IPS DF 6.9 (cell line): ENCODE measurements at regions not wholly inside any gene's neighbourhood (a gene's known extent, or its start where the extent isn't known, plus 50 kb on each side); places are given as distances from the start of the nearest gene placed in this dataset.

ENCODE experiments used
- DNase-seq: peaks from one replicate; pipeline ENCODE4 v3.0.0-alpha.2; 2013; ENCODE audit warnings: low read depth, low spot score
- H3K27ac ChIP-seq: one replicate; pipeline ENCODE4 v1.5.1; 2013; ENCODE audit warnings: low read length, control low read depth
- H3K27me3 ChIP-seq: 2 replicates; pipeline ENCODE4 v1.6.1; 2013; ENCODE audit warnings: mild to moderate bottlenecking, low read length; ENCODE audit not compliant: control insufficient read depth, insufficient read depth
- H3K36me3 ChIP-seq: 2 replicates; pipeline ENCODE4 v1.6.1; 2013; ENCODE audit warnings: low read length; ENCODE audit not compliant: control insufficient read depth, insufficient read depth
- H3K4me1 ChIP-seq: 2 replicates; pipeline ENCODE4 v1.6.1; 2013; ENCODE audit warnings: low read length; ENCODE audit not compliant: control insufficient read depth, insufficient read depth
- H3K4me3 ChIP-seq: 2 replicates; pipeline ENCODE4 v1.5.1; 2013; ENCODE audit warnings: mild to moderate bottlenecking, low read length
- H3K9me3 ChIP-seq: 2 replicates; pipeline ENCODE4 v1.6.1; 2013; ENCODE audit warnings: low read length, inconsistent platforms; ENCODE audit not compliant: control insufficient read depth, insufficient read depth
- WGBS: extraction: QIAGEN DNeasy Blood & Tissue Kit; methylation state at CpG from one replicate; pipeline ENCODE4 v1.1.7; 2013; ENCODE audit warnings: mixed read lengths, missing lambda C conversion rate; ENCODE audit not compliant: insufficient read length, insufficient coverage; 5-methylcytosine and 5-hydroxymethylcytosine counted together

DNA sequence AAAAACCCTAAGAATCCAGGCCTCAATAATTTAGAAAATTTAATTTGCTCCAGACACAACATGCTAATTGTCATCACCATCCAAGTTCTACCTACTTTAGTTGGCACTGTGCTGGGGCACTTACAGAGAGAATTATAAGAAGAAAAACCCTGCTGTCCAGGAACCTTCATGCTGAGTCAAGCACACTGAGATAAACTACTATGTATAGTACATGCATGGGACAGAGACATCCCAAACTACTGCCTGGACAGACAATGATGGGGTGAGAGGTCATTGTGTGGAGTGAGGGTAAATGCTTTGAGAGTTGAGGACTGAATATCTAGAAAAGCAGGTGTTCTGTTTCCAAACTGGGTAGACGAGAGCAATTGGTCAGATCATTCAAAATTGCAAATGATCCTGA is 135.3 kb upstream of the CTTNBP2NL start:
- WGBS, result no CpG with 5 or more reads among the region's 1 CpG
- no peaks in the 10 kb centered on the region for H3K9me3 ChIP-seq
- H3K27ac ChIP-seq, result no peak overlapping the region
- H3K4me3 ChIP-seq, result no peak overlapping the region
- no peaks in the 10 kb centered on the region for H3K36me3 ChIP-seq
- DNase-seq, result no peak
- H3K27me3 ChIP-seq, result no peaks in the 10 kb centered on the region
- H3K4me1 ChIP-seq, result no peaks in the 10 kb centered on the region; the same call in 1 of the 2 replicates

GRCh38 chr1:112262316-112262715 is 133.7 kb upstream of the CTTNBP2NL start:
- no CpG with 5 or more reads among the region's 2 CpGs for WGBS

DNA sequence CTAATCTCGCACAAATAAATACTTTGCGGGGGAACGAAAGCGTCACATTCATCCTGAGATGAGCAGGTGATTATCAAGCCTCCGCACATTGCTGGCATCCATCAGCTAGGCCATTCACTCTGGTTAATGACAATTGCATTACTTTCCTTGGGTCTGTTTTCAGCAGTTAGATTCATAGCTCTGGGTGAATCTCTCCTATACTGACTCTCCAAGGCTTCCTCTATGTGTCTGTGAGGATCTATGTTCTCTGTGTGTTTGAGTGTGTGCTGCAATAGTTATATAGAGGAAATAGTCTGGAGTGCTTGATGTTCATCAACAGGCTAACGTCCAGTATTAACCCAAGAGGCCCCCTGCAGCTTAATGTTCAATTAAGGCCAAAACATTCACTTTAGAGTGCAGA is 133.0 kb upstream of the CTTNBP2NL start:
- H3K27ac ChIP-seq, result no peak overlapping the region
- H3K36me3 ChIP-seq, result no peaks in the 10 kb centered on the region
- H3K27me3 ChIP-seq, result no peaks in the 10 kb centered on the region
- H3K4me1 ChIP-seq, result no peaks in the 10 kb centered on the region; the same call in 1 of the 2 replicates
- WGBS, result no CpG with 5 or more reads among the region's 6 CpGs
- H3K4me3 ChIP-seq, result no peak overlapping the region
- no peak for DNase-seq
- no peaks in the 10 kb centered on the region for H3K9me3 ChIP-seq

More at GRCh38 chr1:112262316-112262715, 133.7 kb upstream of the CTTNBP2NL start:
- no peaks in the 10 kb centered on the region; the same call in 1 of the 2 replicates for H3K4me1 ChIP-seq
- no peak overlapping the region for H3K4me3 ChIP-seq
- H3K36me3 ChIP-seq, result no peaks in the 10 kb centered on the region
- no peaks in the 10 kb centered on the region for H3K27me3 ChIP-seq
- H3K27ac ChIP-seq, result no peak overlapping the region
- no peaks in the 10 kb centered on the region for H3K9me3 ChIP-seq
- no peak for DNase-seq

- DNase-seq, result no peak
- Histone ChIP-seq H3K27me3 (no peaks in the 10 kb centered on the region), H3K36me3 (no peaks in the 10 kb centered on the region), H3K4me1 (no peaks in the 10 kb centered on the region; the same call in 1 of the 2 replicates), H3K4me3 (no peak overlapping the region), H3K27ac (no peak overlapping the region), H3K9me3 (no peaks in the 10 kb centered on the region)
- WGBS, result no CpG with 5 or more reads among the region's 1 CpG
These were observed 132.6 kb upstream of the CTTNBP2NL start for GRCh38 chr1:112263453-112263852.

DNA sequence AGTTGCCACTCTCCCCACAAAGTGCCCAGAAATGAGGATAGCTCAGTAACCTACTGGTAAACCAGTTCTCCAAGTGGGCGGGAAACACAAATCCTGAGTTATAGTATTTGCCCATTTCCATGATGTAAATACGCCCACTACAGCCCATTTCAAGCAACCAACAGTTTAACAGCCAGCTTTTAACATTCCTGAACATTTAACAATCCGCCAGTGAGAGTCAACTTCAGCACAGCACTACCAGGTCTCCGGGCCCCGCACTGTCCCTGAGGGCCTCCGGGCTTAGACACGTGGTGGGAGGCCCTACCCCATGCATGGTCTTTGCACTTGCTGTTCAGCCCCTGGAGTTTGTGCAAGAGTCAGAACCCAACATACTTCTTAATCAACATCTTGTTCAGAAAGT is 132.0 kb upstream of the CTTNBP2NL start:
- Histone ChIP-seq H3K4me1 (no peaks in the 10 kb centered on the region; the same call in 1 of the 2 replicates), H3K9me3 (no peaks in the 10 kb centered on the region), H3K27ac (no peak overlapping the region), H3K4me3 (no peak overlapping the region), H3K36me3 (no peaks in the 10 kb centered on the region), H3K27me3 (no peaks in the 10 kb centered on the region)
- WGBS, result no CpG with 5 or more reads among the region's 7 CpGs
- DNase-seq, result no peak

GRCh38 chr1:112264553-112264952 is 131.5 kb upstream of the CTTNBP2NL start:
- Histone ChIP-seq H3K36me3 (no peaks in the 10 kb centered on the region), H3K9me3 (no peaks in the 10 kb centered on the region), H3K27me3 (no peaks in the 10 kb centered on the region), H3K27ac (no peak overlapping the region), H3K4me3 (no peak overlapping the region), H3K4me1 (no peaks in the 10 kb centered on the region; the same call in 1 of the 2 replicates)
- DNase-seq, result no peak
- WGBS, result no CpG with 5 or more reads among the region's 2 CpGs

GRCh38 chr1:112265931-112266330 is 130.1 kb upstream of the CTTNBP2NL start:
- no peaks in the 10 kb centered on the region for H3K36me3 ChIP-seq
- no peak for DNase-seq
- no CpG with 5 or more reads among the region's 1 CpG for WGBS
- H3K4me3 ChIP-seq, result no peak overlapping the region
- H3K27me3 ChIP-seq, result no peaks in the 10 kb centered on the region
- H3K27ac ChIP-seq, result no peak overlapping the region
- H3K9me3 ChIP-seq, result no peaks in the 10 kb centered on the region
- no peaks in the 10 kb centered on the region for H3K4me1 ChIP-seq

DNA sequence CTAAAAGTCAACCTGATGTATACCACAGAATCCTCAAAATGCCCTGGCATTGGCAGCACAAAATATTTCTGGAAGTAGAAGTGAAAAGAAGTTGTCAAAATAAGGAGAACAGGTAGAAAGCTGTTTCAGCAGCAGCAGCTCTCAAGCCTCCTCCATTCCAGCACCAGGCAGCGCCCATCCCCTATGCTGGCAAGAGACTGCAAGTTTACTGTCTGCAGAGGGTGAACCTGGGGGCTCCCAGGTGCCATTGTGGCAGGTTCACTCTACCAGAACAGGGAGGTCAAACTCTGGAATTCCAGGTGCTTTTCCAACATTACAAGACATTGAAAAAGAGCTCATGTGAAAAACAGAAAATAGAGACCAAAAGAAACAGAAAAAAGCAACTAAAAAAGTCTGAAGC is 128.8 kb upstream of the CTTNBP2NL start:
- Histone ChIP-seq H3K4me1 (no peaks in the 10 kb centered on the region), H3K27me3 (no peaks in the 10 kb centered on the region), H3K4me3 (no peak overlapping the region), H3K36me3 (no peaks in the 10 kb centered on the region), H3K9me3 (no peaks in the 10 kb centered on the region), H3K27ac (no peak overlapping the region)
- no peak for DNase-seq
- no CpG with 5 or more reads among the region's 1 CpG for WGBS

DNA sequence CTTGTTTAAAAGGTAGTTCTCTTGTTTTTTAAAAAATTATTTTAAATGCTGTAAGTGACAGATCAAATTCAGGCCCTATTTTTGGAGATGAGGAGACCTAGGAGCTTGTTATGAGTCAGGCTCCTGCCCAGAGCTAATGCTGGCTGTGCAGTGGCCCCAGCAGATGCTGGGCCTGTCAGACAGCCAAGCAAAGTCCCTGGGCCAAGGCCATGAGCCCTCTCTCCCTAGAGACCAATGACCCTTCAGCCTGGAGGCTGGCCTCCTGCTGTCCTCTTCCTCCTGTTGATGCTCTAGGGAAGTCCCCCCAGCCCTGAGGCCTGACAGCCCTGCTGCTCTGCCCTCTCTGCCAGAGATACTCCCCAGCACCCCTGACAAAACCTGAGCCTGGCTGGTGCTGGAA is 128.1 kb upstream of the CTTNBP2NL start:
- Histone ChIP-seq H3K4me3 (no peak overlapping the region), H3K9me3 (no peaks in the 10 kb centered on the region), H3K36me3 (no peaks in the 10 kb centered on the region), H3K27me3 (no peaks in the 10 kb centered on the region), H3K4me1 (no peaks in the 10 kb centered on the region), H3K27ac (no peak overlapping the region)
- no peak for DNase-seq

DNA sequence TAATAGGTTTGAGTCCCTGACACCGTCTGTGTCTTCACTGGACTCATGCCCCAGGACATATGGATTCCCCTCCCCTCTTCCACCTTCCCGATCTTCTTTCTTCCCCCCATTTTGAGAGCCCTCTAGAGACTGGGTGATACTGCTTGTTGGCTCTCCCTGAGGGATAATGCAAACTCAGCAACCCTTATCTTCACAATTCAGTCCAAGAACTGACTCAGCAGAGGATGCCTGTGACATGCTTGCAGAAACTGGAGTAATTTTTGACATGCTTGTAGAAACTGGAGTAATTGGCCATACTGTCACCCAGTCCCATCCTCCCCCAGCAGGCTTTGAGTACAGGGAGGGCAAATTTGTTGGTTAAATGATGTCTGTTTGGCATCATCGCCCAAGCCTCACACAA is 127.6 kb upstream of the CTTNBP2NL start:
- Histone ChIP-seq H3K4me3 (no peak overlapping the region), H3K4me1 (no peaks in the 10 kb centered on the region), H3K27me3 (no peaks in the 10 kb centered on the region), H3K9me3 (no peaks in the 10 kb centered on the region), H3K27ac (no peak overlapping the region), H3K36me3 (no peaks in the 10 kb centered on the region)
- no peak for DNase-seq
- WGBS, result no CpG with 5 or more reads among the region's 3 CpGs

GRCh38 chr1:112271270-112271669 is 124.7 kb upstream of the CTTNBP2NL start:
- H3K4me3 ChIP-seq, result no peak overlapping the region
- no peaks in the 10 kb centered on the region for H3K36me3 ChIP-seq
- H3K27me3 ChIP-seq, result no peaks in the 10 kb centered on the region
- H3K27ac ChIP-seq, result no peak overlapping the region
- H3K4me1 ChIP-seq, result no peaks in the 10 kb centered on the region
- no peak for DNase-seq
- no CpG with 5 or more reads among the region's 3 CpGs for WGBS
- H3K9me3 ChIP-seq, result no peaks in the 10 kb centered on the region
